Neural cell (in vitro differentiated cells): ENCODE measurements at regions not wholly inside any gene's neighbourhood (a gene's known extent, or its start where the extent isn't known, plus 50 kb on each side); places are given as distances from the start of the nearest gene placed in this dataset.

Experiments
- H2AFZ ChIP-seq: fragments of 200-600, 300-800 bp; sonication (generic), shearing (Covaris generic); 2 replicates; pipeline ENCODE4 v1.6.0; 2014; ENCODE audit warnings: low read depth, mild to moderate bottlenecking, antibody characterized with exemption, low read length, moderate library complexity
- H3F3A ChIP-seq: fragments of 200-600 bp; shearing (Covaris generic); 2 replicates; pipeline ENCODE4 v1.6.1; 2016; ENCODE audit warnings: mild to moderate bottlenecking, moderate library complexity, mixed read lengths, antibody characterized with exemption, low read length; ENCODE audit not compliant: insufficient read depth, poor library complexity, severe bottlenecking
- H3K27ac ChIP-seq: fragments of 200-600, 300-800 bp; sonication (generic), shearing (Covaris generic); 2 replicates; pipeline ENCODE4 v1.5.1; 2014; ENCODE audit warnings: mild to moderate bottlenecking, low read length, moderate library complexity
- H3K27me3 ChIP-seq: fragments of 300-800, 200-600 bp; sonication (generic), shearing (Covaris generic); 2 replicates; pipeline ENCODE4 v1.6.0; 2014; ENCODE audit warnings: mild to moderate bottlenecking, low read depth, low read length, moderate library complexity; ENCODE audit not compliant: insufficient read depth
- H3K36me3 ChIP-seq: fragments of 300-800, 200-600 bp; sonication (generic), shearing (Covaris generic); 2 replicates; pipeline ENCODE4 v1.5.1; 2014; ENCODE audit warnings: mild to moderate bottlenecking, antibody characterized with exemption, low read length, moderate library complexity; ENCODE audit not compliant: insufficient read depth
- H3K4me2 ChIP-seq: fragments of 300-800, 200-600 bp; sonication (generic), shearing (Covaris generic); 2 replicates; pipeline ENCODE4 v1.6.0; 2014; ENCODE audit warnings: mild to moderate bottlenecking, low read length
- H3K4me3 ChIP-seq: fragments of 300-800, 200-600 bp; sonication (generic), shearing (Covaris generic); 2 replicates; pipeline ENCODE4 v1.5.1; 2014; ENCODE audit warnings: mild to moderate bottlenecking, low read length, moderate library complexity
- H3K79me2 ChIP-seq: fragments of 200-600 bp; shearing (Covaris generic); replicated peaks from 2 replicates; pipeline ENCODE4 v1.6.0; 2014; ENCODE audit warnings: mild to moderate bottlenecking, low read length, moderate library complexity; ENCODE audit not compliant: insufficient read depth
- H3K9ac ChIP-seq: fragments of 300-800, 200-600 bp; sonication (generic), shearing (Covaris generic); 2 replicates; pipeline ENCODE4 v1.6.1; 2016; ENCODE audit warnings: mild to moderate bottlenecking, low read length, mixed read lengths
- H3K9me2 ChIP-seq: fragments of 200-600 bp; shearing (Covaris generic); 2 replicates; pipeline ENCODE4 v1.6.1; 2016; ENCODE audit warnings: mild to moderate bottlenecking, low read length, mixed read lengths; ENCODE audit not compliant: insufficient read depth
- H3K9me3 ChIP-seq: fragments of 200-600, 300-800 bp; sonication (generic), shearing (Covaris generic); 2 replicates; pipeline ENCODE4 v1.6.1; 2016; ENCODE audit warnings: mild to moderate bottlenecking, mixed run types, low read length, moderate library complexity, mixed read lengths
- H4K20me1 ChIP-seq: fragments of 200-600 bp; shearing (Covaris generic); 2 replicates; pipeline ENCODE4 v1.6.1; 2016; ENCODE audit warnings: mild to moderate bottlenecking, mixed run types; ENCODE audit not compliant: insufficient read depth
- EP300 ChIP-seq: fragments of 450-650 bp; conservative IDR thresholded peaks from 2 replicates; pipeline ENCODE4 v1.6.1; 2014; ENCODE audit warnings: antibody characterized with exemption, mild to moderate bottlenecking, moderate library complexity; ENCODE audit not compliant: poor library complexity, severe bottlenecking
- EZH2 ChIP-seq: fragments of 200-600, 300-800 bp; shearing (Covaris generic), sonication (generic); IDR thresholded peaks from 2 replicates; pipeline ENCODE4 v1.6.1; 2014; ENCODE audit warnings: antibody characterized with exemption, low read length, borderline replicate concordance, mild to moderate bottlenecking; ENCODE audit not compliant: insufficient read depth, poor library complexity, severe bottlenecking
- MXI1 ChIP-seq: fragments of 450-650 bp; conservative IDR thresholded peaks from 2 replicates; pipeline ENCODE4 v1.6.1; 2014; ENCODE audit warnings: antibody characterized with exemption, mild to moderate bottlenecking; ENCODE audit not compliant: poor library complexity, severe bottlenecking
- POLR2AphosphoS5 ChIP-seq: IDR thresholded peaks from 2 replicates; pipeline ENCODE4 v1.6.1; 2012
- RAD21 ChIP-seq: fragments of 450-650 bp; conservative IDR thresholded peaks from 2 replicates; pipeline ENCODE4 v1.6.1; 2014; ENCODE audit warnings: antibody characterized with exemption, mild to moderate bottlenecking, moderate library complexity
- SMC3 ChIP-seq: fragments of 450-650 bp; conservative IDR thresholded peaks from 2 replicates; pipeline ENCODE4 v1.6.1; 2014; ENCODE audit warnings: antibody characterized with exemption, mild to moderate bottlenecking, moderate library complexity; ENCODE audit not compliant: poor library complexity
- TAF1 ChIP-seq: IDR thresholded peaks from 2 replicates; pipeline ENCODE4 v1.6.1; 2012; ENCODE audit warnings: low read depth
- TF ChIP-seq, protein P1 (sequence below): IDR thresholded peaks from 2 replicates; pipeline ENCODE4 v1.6.1; 2012; ENCODE audit warnings: borderline replicate concordance
- TF ChIP-seq, protein P2 (sequence below): fragments of 450-650 bp; IDR thresholded peaks from 2 replicates; pipeline ENCODE4 v1.5.1; 2014; ENCODE audit warnings: antibody characterized with exemption, mild to moderate bottlenecking, moderate library complexity; ENCODE audit not compliant: poor library complexity, severe bottlenecking

DNA sequence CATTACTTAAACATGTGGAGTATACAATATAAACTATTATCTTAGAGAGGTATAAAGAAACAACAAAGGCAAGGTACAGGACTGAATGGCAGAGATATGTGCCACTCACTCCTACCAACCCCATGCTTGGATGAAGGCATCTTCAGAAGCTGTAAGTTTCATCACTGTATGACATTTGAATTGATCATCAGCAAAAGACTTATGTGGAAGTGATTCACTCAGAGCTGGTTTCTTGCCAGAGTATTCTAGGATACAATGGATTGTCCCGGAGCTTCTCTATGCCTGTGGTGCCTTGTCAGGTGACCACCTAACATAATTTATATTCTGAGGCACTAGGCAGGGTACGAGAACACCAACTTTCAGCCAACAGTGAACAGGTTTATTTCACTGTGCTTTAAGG is 392.2 kb downstream of the PPP1R2C start:
- H3K4me3 ChIP-seq, result no peak overlapping the region
- no peaks in the 10 kb centered on the region for H3K9me3 ChIP-seq
- no peaks in the 10 kb centered on the region for H3F3A ChIP-seq
- H2AFZ ChIP-seq, result no peak overlapping the region
- no peak overlapping the region for H3K27ac ChIP-seq
- H3K9me2 ChIP-seq, result no peaks in the 10 kb centered on the region
- H3K36me3 ChIP-seq, result no peaks in the 10 kb centered on the region
- TF ChIP-seq, protein P1, sequence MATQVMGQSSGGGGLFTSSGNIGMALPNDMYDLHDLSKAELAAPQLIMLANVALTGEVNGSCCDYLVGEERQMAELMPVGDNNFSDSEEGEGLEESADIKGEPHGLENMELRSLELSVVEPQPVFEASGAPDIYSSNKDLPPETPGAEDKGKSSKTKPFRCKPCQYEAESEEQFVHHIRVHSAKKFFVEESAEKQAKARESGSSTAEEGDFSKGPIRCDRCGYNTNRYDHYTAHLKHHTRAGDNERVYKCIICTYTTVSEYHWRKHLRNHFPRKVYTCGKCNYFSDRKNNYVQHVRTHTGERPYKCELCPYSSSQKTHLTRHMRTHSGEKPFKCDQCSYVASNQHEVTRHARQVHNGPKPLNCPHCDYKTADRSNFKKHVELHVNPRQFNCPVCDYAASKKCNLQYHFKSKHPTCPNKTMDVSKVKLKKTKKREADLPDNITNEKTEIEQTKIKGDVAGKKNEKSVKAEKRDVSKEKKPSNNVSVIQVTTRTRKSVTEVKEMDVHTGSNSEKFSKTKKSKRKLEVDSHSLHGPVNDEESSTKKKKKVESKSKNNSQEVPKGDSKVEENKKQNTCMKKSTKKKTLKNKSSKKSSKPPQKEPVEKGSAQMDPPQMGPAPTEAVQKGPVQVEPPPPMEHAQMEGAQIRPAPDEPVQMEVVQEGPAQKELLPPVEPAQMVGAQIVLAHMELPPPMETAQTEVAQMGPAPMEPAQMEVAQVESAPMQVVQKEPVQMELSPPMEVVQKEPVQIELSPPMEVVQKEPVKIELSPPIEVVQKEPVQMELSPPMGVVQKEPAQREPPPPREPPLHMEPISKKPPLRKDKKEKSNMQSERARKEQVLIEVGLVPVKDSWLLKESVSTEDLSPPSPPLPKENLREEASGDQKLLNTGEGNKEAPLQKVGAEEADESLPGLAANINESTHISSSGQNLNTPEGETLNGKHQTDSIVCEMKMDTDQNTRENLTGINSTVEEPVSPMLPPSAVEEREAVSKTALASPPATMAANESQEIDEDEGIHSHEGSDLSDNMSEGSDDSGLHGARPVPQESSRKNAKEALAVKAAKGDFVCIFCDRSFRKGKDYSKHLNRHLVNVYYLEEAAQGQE, result no peak
- TF ChIP-seq POLR2AphosphoS5 (no peak), RAD21 (no peak), EP300 (no peak), EZH2 (no peak), MXI1 (no peak), TAF1 (no peak), SMC3 (no peak)
- TF ChIP-seq, protein P2, sequence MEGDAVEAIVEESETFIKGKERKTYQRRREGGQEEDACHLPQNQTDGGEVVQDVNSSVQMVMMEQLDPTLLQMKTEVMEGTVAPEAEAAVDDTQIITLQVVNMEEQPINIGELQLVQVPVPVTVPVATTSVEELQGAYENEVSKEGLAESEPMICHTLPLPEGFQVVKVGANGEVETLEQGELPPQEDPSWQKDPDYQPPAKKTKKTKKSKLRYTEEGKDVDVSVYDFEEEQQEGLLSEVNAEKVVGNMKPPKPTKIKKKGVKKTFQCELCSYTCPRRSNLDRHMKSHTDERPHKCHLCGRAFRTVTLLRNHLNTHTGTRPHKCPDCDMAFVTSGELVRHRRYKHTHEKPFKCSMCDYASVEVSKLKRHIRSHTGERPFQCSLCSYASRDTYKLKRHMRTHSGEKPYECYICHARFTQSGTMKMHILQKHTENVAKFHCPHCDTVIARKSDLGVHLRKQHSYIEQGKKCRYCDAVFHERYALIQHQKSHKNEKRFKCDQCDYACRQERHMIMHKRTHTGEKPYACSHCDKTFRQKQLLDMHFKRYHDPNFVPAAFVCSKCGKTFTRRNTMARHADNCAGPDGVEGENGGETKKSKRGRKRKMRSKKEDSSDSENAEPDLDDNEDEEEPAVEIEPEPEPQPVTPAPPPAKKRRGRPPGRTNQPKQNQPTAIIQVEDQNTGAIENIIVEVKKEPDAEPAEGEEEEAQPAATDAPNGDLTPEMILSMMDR, result no peak
- no peaks in the 10 kb centered on the region for H3K27me3 ChIP-seq
- no peak overlapping the region for H3K4me2 ChIP-seq
- no peak overlapping the region for H3K9ac ChIP-seq
- H4K20me1 ChIP-seq, result no peaks in the 10 kb centered on the region
- H3K79me2 ChIP-seq, result no peaks in the 10 kb centered on the region

DNA sequence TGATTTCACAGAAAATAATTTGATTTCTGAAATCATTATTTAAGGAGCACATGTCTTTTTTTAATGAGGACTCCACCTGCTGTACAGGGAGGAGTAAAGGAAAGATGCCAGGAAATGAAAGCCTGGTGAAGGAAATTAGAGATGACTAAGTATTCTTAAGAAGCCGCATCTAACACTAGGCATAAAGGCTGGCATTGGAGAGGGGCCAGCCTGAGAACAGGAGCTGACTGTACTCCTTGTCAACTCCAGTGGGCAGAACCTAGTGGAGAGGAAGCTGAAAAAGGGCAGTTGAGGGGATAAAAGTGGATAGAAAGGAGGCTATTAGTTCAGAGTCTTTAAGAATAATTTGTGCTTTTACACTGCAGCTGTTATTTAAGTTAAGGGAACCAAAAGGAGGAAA is 393.0 kb downstream of the PPP1R2C start:
- Histone ChIP-seq H3K36me3 (no peaks in the 10 kb centered on the region), H3K79me2 (no peaks in the 10 kb centered on the region), H2AFZ (no peak overlapping the region), H3K27me3 (no peaks in the 10 kb centered on the region), H3K9me3 (no peaks in the 10 kb centered on the region), H3K9ac (no peak overlapping the region), H3K27ac (no peak overlapping the region), H3K4me3 (no peak overlapping the region), H4K20me1 (no peaks in the 10 kb centered on the region), H3F3A (no peaks in the 10 kb centered on the region), H3K9me2 (no peaks in the 10 kb centered on the region), H3K4me2 (no peak overlapping the region)
- TF ChIP-seq TAF1 (no peak), EZH2 (no peak), EP300 (no peak), MXI1 (no peak), RAD21 (no peak), SMC3 (no peak), POLR2AphosphoS5 (no peak)
- TF ChIP-seq, protein P1, result no peak
- TF ChIP-seq, protein P2, result no peak
